GM21381 (cell line): ENCODE measurements at regions not wholly inside any gene's neighbourhood (a gene's known extent, or its start where the extent isn't known, plus 50 kb on each side); places are given as distances from the start of the nearest gene placed in this dataset.
"Not testable (repeated sequence)": the region's sequence is repeated elsewhere in the genome, so short reads cannot be mapped to it uniquely, and the experiment has no call there.

Source experiments
- ATAC-seq: cut with Tn5 transposase; IDR thresholded peaks from one replicate; pipeline ENCODE4 v1.9.1; 2021; ENCODE audit warnings: mild to moderate bottlenecking, moderate library complexity; ENCODE audit not compliant: unreplicated experiment

DNA sequence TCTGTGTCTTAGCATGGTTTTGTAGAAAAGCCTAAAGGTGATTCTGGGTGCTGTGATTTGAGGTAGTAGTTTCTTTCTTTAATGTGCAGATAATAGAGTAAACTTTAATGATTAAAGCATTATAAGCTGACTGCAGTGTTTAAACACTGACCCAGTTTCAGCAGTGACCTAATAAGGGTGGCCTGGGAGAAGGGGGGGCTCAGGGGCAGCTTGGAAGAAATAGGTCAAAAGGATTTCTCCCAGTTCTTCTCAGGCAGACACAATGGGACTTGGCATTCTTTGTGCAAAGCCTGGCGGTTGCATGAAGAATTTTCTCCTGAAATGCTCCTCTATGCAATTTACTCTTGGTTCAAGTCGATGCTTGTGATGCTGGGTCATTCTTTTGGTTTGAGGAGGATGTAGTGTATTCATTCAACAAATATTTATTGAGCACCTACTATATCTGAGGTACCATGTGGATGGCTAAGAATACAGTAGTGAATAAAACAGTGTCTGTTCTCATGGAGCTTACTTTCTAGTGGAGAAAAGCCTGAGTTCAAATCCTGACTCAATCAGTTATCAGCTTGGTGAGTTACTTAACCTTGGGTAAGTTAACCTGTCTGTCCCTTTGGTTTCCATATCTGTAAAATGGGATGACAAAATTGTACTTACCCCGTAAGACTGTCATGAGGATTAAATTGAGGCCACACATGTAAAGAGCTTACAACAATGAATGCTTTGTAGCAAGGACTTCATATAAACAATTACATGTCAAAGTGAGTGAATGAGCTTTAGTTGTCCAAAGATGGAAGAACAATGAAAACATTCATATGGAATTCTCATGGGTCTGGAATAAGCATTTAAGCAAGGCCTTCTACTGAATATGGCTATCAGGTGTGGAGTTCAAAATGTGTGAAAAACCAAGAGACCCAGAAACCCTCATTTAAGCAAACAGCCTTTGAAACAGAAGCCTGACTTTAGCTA, 210.2 kb downstream of the KCNRG start:
- ATAC-seq = no peak

DNA sequence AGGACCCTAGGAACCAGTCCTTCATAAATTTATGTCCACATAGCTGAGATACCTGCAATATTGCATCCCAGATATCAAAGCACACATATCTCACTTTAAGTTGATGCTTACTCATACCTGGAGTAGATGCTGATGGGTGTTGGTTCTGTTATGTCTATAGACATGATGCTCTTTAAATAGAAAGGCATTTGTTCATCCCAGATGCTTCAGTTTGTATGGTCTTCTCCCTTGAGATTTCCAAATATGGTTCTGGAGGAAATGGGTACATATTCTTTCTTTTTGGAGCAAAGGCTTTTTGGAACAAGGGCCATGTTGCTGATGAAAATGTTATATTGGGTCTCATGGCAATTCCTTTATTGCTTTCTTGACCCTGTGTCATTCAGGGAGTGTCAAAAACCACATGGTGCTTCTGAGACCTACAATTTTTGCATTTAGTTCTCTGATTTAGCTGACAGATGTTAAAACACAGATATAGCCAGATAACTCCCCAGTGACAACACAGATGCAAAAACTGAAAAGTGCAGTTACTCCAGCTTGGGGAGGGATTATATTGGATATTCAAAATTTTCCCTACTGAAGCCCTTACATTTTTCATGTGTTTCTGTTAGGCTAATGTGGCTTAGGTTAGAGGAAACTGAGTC, 211.4 kb downstream of the KCNRG start:
- no peak for ATAC-seq

DNA sequence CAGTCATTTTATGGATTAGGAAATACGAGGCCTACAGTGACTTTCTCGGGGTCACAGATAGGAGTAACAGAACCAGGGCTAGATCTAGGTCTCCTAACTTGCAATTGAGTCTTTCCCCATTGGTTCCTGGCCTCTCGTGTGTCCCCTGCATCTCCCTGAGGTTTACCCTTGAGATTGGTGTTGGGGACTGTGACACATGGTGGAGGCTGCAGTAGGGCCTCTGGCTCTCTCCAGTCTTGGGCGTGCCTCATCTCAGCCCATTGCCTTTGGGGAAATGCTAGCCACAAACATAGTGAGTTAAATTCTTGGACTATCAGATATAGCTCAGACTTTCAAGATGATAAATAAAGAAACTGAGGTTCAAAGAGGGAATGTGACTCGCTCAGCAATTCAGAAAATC, 212.1 kb downstream of the KCNRG start:
- ATAC-seq = no peak

DNA sequence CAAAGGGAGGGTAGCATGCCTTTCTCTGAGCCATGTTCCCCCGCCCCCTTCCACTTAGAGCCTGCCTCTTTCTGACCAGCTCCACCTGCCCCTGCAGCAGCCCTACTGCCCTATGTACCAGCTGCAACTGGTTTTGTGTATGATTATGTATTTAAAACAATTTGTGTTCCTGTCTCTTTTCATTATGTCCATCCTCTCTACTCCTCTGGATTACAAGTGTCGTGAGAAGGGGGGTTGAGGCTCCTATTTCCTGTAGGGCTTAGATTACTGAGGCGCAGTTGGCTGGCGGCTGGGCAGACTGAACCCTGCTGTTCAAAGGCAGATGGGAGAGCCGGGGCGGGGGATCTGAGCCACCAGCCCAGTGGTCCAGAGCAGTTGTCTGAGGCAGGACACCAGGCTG, 213.3 kb downstream of the KCNRG start:
- ATAC-seq = no peak

DNA sequence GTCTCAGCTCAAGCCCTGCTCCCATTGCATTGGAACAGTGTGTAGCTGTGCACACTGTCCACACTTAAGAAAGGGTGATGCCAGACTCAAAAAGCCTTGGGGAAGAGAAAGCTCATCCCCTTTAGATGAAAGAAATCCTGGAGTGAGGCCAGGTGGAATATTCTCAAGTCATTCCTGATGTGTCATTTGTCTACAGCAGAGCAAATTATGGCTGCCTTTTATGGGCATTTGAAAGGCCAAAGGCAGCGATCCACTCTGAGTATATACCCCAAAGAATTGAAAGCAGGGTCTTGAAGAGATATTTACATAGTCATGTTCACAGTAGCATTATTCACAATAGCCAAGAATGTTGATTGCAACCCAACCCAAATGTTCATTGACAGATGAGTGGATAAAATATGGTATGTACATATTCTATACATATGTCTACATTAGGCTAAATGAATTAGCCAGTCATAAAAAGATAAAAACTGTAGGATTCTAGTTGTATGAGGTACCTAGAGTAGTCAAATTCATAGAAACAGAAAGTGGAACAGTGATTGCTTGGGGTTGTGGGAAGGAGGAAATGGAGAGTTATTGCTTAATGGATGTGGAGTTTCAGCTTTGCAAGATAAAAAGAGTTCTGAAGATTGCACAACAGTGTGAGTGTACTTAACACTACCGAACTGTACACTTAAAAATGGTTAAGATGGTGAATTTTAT, 214.9 kb downstream of the KCNRG start:
- ATAC-seq = no peak

DNA sequence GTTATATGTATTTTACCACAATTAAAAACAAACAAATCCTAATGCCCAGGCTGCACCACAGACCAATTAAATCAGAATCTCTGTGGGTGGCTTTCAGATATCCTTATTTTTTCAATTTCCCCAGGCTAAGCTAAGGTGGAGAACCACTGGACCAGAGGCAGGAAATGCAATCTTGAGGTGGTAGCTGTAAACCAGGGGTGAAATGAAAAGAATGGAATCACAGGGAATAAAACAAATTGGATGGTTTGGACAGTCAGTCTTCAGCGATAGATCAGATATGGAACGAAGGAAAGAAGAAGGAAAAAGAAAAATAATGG, 215.4 kb downstream of the KCNRG start:
- no peak for ATAC-seq

DNA sequence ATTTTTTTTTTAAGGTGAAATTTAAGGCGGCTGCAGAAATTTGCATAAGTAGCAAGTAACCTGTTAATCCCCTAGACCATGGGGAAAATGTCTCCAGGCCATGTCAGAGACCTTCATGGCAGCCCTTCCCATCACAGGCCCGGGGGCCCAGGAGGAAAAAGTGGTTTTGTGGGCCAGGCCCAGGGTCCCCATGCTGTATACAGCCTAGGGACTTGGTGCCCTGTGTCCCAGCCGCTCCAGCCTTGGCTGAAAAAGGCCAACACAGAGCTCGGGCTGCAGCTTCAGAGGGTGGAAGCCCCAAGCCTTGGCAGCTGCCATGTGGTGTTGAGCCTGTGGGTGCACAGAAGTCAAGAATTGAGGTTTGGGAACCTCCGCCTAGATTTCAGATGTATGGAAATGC, 218.3 kb downstream of the KCNRG start:
- not testable (repeated sequence) for ATAC-seq

DNA sequence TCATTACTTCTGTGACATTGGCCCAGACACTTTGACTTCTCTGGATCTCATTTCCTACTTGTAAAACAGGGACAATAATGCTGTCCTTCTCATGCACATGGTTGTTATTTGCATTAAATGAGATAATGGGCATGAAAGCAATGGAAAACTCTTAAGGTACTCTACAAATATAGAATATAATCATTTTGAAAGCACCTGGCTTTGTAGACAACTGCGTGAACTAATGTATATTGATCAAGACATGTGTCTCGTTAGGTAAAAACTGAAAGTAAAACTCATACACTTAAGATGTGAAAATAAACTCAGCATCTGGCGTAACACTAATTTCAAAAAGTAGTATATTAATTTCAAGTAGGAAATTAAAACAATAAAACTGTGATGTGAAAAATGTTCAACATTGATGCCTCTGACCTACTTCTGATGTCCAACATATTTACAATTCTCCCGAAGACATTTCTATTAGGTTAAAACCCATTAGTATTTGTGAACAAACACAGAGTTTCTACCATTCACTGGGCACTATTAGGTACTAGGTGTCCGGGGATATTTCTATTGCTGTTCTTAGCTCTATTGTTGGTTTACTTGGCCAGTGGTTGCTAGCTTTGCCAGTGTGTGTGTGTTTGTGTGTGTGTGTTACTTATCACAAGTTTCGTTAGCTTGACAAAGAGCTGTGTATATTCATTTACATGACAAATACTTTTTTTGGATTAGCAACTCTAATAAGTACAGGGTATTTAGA, 220.5 kb downstream of the KCNRG start:
- no peak for ATAC-seq

DNA sequence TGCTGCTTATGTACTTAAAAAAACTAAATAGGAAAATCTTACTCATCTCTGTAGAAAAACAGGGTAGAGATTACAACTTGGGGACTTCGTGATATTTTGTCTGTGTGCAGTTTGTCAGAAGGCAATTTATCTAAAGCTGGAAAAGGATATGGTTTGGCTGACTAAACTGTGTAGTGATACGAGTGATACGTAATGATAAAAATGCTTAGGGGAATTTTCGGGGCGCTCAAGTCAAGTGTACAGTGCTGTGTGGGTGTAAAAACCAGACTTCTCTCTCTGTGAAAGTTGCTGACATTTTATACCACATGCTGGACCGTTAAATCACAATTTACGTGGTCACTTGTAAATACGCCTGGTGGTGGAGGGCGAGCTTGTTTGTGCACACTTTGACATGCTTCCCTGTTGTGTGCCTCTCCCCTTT, 221.7 kb downstream of the KCNRG start:
- peak; percentile 94 for ATAC-seq

DNA sequence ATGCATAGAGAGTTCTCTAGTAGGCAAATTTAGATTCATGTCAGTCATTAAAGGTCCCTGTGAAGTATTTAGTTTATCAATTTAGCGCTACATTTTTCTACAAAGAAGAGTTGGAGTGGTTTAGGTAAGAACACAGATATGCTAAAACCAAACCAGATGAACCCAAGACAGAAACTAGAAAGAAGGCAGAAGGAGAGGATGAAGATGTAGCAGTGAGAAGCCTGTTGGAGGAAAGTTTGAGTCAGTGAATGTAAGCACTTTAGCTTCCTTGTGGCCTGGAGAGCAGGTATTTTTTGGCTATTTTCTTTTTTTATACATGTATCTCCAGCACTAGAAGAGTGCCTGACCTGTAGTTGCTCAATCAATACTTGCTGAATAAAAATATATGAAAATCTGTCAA, 223.7 kb downstream of the KCNRG start:
- no peak for ATAC-seq

DNA sequence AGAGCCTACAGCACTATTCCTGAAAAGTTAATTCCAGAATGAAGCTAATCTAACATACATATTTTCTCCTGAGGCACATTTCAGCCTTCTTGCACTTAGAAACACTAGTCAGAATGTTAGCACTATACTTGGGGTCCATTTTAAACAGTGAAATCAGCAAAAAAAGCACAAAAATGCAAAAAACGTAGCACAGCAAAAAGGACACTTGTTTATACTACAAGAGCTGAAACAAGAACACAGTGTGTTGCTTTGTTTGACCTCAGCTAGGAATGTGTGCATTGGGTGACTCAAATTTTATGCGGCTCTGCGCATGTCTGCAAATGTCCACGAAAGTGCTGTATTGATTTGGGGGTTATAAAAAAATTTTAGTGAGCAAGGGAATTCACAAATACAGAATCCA, 226.2 kb downstream of the KCNRG start:
- ATAC-seq = no peak

DNA sequence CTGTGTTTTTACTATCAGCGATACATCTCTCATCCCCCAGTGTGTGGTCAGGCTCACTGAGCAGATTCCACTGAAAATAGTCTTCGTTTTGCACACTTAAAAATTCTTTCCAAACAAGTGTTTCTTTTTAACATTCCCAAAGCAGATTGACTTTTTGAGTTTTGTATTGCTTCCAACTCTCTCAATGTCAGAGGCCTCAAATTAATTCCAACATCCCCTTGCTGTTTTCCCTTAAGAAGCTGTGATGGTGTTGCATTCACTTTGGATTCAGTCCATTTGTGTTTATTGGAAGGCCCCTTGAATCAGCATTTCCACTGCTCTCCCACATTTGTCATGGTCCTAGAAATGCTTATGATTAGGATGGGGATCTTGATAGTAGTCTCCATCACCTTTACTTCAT, 228.7 kb downstream of the KCNRG start:
- no peak for ATAC-seq

DNA sequence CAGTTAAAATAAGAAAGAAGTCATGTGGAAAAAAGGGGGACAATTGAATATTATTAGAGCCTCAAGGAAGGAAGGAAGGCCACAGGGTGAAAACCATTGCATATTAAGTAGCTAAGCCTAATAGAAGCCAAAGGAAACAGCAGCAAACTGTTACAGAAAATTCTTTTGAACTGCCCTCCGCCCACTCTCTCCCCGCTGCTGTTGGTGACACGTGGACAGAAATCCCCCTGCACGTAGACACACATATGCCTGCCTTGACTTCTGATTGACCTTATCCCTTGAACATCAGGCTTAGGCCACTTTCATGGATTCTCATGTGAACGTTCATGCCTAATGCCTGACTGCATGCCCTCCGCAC, 229.1 kb downstream of the KCNRG start:
- ATAC-seq = no peak

DNA sequence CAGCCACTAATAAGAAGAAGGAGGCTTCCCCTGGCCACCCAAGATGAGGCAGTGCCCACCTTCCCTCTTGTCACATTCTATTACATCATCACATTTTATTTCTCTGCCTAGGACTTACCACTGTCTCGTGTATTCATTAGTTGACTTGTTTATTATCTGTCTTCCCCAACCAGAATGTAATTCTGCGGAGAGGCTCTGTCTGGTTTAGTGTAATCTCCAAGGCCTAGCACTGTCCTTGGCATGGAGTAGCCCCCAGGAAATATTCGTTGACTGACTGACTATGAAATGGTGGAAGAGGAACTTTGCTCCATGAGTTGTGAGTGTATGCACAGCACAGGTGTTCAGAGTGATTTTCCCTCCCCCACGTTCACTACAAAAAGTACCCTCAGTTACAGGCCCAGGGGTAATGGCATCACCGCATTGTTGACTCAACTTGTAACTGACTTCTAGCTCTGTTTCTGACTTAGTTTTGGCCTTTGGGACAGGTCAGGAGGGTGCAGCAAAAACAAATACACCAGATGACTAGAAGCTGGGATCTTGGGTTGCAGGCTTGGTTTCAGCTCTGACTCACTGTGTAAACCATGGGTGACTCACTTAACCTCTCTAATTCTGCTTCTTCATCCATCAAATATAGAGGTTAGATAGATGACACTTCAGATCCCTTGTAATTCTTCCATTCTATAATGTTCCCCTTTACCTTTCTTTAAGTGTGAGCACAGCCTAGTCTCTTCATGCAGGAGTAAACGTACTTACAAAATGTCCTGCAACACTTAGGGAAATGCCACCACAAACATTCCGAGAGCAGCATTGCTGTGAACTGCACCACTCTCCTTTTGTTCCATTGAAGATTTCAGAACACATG, 229.7 kb downstream of the KCNRG start:
- peak; percentile 88 for ATAC-seq

DNA sequence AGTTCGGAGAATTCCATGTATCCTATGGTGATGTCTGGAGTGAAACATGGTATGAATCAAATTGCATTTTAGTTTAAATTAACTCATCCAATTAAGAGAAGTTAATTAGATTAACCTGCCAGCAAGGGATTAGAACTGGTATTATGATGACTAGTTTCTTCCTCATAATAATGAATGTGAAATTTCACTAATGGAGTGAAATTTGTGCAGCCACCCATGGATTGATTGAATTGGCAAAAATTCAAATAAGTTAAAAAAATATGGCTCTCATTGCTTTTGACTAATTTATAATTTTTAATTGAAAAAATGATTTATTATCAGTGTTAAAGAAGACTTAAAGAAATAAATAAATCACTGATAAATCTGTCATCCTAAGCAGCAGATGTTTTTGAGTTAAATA, 232.0 kb downstream of the KCNRG start:
- ATAC-seq = no peak

DNA sequence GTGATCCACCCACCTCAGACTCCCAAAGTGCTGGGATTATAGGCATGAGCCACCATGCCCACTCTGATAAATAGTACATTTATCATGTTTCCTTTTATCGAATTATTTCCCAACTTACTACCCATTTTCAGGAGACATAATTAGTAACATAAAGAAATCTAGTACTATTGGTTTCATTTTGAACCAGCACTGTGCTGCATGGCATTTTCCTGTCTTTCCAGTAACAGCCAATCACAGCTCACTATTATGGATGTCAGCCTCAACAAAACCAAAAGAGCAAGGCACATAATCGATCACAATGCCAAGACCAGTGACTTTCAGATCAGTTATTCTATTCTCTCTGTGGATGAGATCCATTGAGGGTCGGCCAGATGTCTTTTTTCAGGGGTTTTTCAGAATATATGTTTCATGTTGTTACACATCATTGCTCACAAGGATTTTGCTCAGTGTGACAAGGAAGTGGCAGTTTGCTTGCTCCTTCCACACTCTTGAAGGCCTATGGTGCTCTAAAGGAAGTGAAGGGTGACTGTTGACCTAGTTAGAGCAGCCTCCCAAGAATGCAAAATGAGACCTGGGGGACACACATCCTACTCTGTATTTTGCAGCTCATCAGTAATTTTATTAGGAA, 233.4 kb downstream of the KCNRG start:
- no peak for ATAC-seq

DNA sequence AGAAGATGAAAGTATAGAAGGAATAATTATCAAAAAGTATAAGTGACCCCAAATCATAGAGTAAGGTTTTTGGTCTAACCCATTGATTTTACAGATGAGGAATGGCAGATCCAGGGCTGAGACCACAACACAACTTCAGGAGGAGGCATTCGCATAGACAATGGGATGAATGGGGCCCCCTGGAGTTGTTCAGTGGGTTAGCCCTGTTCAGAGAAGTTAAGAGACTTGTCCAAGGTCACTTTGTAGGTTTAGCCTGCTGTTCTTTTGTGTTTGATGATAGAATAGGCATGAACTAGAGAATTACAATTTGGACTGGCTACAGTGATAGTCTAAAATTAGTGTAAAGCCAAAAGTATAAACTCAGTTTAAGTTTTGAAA, 233.9 kb downstream of the KCNRG start:
- no peak for ATAC-seq

DNA sequence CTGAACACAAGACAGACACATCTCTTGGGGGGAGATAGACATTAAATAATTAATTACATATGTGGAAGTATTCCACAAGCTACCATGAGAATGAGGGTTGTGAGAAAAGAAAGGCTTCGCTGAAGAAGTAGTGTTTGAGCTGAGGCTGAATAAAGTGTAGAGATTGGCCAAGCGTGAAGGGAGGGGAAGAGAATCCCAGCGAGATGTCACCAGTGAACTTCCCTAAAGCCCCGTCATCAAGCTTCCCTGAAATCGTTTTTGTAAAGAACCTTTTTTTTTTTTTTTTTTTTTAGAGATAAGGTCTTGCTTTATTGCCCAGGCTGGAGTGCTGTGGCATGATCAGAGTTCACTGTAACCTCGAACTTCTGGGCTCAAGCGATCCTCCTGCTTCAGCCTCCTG, 235.2 kb downstream of the KCNRG start:
- no peak for ATAC-seq

DNA sequence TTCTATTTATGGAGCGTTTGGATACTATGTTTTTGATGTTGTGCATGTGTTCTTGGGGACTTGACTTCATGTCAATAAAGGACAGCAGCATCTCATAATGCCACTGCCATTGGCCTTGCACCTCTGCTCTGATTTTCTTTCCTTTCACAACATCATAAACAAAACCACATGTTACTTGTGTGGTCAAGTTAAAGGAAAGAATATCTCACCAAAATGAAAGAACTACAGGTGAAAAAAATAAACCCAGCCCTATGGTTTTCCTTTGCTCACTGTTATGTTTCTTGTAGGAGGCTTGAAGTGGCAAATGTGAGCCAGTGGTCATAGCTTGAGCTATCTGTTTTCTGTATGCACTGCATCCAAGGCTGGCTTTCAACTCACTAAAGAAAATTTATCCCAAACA, 240.4 kb downstream of the KCNRG start:
- no peak for ATAC-seq
